HCT116 (cell line): ENCODE measurements at regions not wholly inside any gene's neighbourhood (a gene's known extent, or its start where the extent isn't known, plus 50 kb on each side); places are given as distances from the start of the nearest gene placed in this dataset.

ENCODE experiments used
- EGR1 ChIP-seq: IDR thresholded peaks from 2 replicates; pipeline ENCODE4 v1.6.1; 2012; ENCODE audit warnings: low read depth
- EZH2 ChIP-seq: fragments of 200-600 bp; sonication (generic); IDR thresholded peaks from 2 replicates; pipeline ENCODE4 v1.6.1; 2017; ENCODE audit warnings: antibody characterized with exemption, mixed run types
- JUND ChIP-seq: IDR thresholded peaks from 2 replicates; pipeline ENCODE4 v1.6.1; 2012
- POLR2A ChIP-seq: IDR thresholded peaks from 2 replicates; pipeline ENCODE4 v1.7.0; 2011; ENCODE audit warnings: borderline replicate concordance; ENCODE audit not compliant: insufficient read depth, insufficient read length; ENCODE audit errors: extremely low read depth
- POLR2AphosphoS5 ChIP-seq: IDR thresholded peaks from 2 replicates; pipeline ENCODE4 v1.6.1; 2011; ENCODE audit warnings: mild to moderate bottlenecking, low read depth, low read length, moderate library complexity
- SIN3A ChIP-seq: IDR thresholded peaks from 2 replicates; pipeline ENCODE4 v1.6.1; 2012; ENCODE audit warnings: low read depth
- ZNF274 ChIP-seq: fragments of 200-500 bp; sonication (Bioruptor generic); IDR thresholded peaks from 2 replicates; pipeline ENCODE4 v1.6.1; 2014; ENCODE audit warnings: mild to moderate bottlenecking, low read depth, low read length, inconsistent platforms
- TF ChIP-seq, protein P1 (sequence below): IDR thresholded peaks from 2 replicates; pipeline ENCODE4 v1.6.1; 2012
- TF ChIP-seq, protein P2 (sequence below): IDR thresholded peaks from 2 replicates; pipeline ENCODE4 v1.6.1; 2011; ENCODE audit warnings: mild to moderate bottlenecking, low read length, moderate library complexity; ENCODE audit not compliant: insufficient replicate concordance; ENCODE audit errors: extremely low read depth

DNA sequence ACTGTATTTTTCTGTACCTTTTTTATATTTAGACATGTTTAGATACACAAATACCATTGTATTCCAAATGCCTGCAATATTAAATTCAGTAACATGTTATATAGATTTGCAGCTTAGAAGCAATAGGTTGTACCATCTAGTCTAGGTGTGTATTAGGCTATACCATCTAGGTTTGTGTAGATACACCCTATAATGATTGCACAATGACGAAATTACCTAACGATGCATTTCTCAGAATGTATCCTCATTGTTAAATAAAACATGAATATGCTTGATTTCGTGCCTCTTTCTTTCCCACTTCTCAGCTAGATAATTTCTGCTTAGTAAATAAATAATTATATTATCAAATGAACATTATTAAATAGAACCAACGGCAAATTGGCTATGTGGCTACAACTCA is 653.0 kb downstream of the EPM2A start:
- TF ChIP-seq ZNF274 (no peak), EZH2 (no peak), EGR1 (no peak), JUND (no peak), SIN3A (no peak), POLR2AphosphoS5 (no peak), POLR2A (no peak)
- TF ChIP-seq, protein P1, sequence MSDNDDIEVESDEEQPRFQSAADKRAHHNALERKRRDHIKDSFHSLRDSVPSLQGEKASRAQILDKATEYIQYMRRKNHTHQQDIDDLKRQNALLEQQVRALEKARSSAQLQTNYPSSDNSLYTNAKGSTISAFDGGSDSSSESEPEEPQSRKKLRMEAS = no peak
- TF ChIP-seq, protein P2, sequence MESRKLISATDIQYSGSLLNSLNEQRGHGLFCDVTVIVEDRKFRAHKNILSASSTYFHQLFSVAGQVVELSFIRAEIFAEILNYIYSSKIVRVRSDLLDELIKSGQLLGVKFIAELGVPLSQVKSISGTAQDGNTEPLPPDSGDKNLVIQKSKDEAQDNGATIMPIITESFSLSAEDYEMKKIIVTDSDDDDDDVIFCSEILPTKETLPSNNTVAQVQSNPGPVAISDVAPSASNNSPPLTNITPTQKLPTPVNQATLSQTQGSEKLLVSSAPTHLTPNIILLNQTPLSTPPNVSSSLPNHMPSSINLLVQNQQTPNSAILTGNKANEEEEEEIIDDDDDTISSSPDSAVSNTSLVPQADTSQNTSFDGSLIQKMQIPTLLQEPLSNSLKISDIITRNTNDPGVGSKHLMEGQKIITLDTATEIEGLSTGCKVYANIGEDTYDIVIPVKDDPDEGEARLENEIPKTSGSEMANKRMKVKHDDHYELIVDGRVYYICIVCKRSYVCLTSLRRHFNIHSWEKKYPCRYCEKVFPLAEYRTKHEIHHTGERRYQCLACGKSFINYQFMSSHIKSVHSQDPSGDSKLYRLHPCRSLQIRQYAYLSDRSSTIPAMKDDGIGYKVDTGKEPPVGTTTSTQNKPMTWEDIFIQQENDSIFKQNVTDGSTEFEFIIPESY = no peak
